BLaER1 treated with 17β-estradiol and CSF1 and Interleukin-3, amounts not matched to agents 10 nM and 100 nM (cell line): ENCODE measurements at regions not wholly inside any gene's neighbourhood (a gene's known extent, or its start where the extent isn't known, plus 50 kb on each side); places are given as distances from the start of the nearest gene placed in this dataset.
"Not testable (repeated sequence)": the region's sequence is repeated elsewhere in the genome, so short reads cannot be mapped to it uniquely, and the experiment has no call there.

Experiments used
- H3K27ac ChIP-seq, 11 experiments: shearing (Covaris generic); formaldehyde crosslinking; 2 replicates each; pipeline ENCODE4 v1.8.1; 2022
- H3K27me3 ChIP-seq, 11 experiments: shearing (Covaris generic); formaldehyde crosslinking; 2 replicates each; pipeline ENCODE4 v1.8.1; 2022
- H3K36me3 ChIP-seq, 11 experiments: shearing (Covaris generic); formaldehyde crosslinking; 2 replicates each; pipeline ENCODE4 v1.8.1; 2022
- H3K4me1 ChIP-seq, 10 experiments: shearing (Covaris generic); formaldehyde crosslinking; 2 replicates each; pipeline ENCODE4 v1.8.1; 2022
- H3K4me2 ChIP-seq, 11 experiments: shearing (Covaris generic); formaldehyde crosslinking; 2 replicates each; pipeline ENCODE4 v1.8.1; 2022
- H3K4me3 ChIP-seq, 10 experiments: shearing (Covaris generic); formaldehyde crosslinking; 2 replicates each; pipeline ENCODE4 v1.8.1; 2022
- H3K9ac ChIP-seq, 11 experiments: shearing (Covaris generic); formaldehyde crosslinking; 2 replicates each; pipeline ENCODE4 v1.8.1; 2022
- H3K9me3 ChIP-seq, 11 experiments: shearing (Covaris generic); formaldehyde crosslinking; replicated peaks in 1 of 11; 2 replicates each; pipeline ENCODE4 v1.8.1; 2022
- H4K20me1 ChIP-seq, 11 experiments: shearing (Covaris generic); formaldehyde crosslinking; 2 replicates each; pipeline ENCODE4 v1.8.1; 2022
- Cebpa-rat ChIP-seq, 11 experiments: shearing (Covaris generic); IDR thresholded peaks; 2 replicates each; pipeline ENCODE4 v1.8.1; 2022

DNA sequence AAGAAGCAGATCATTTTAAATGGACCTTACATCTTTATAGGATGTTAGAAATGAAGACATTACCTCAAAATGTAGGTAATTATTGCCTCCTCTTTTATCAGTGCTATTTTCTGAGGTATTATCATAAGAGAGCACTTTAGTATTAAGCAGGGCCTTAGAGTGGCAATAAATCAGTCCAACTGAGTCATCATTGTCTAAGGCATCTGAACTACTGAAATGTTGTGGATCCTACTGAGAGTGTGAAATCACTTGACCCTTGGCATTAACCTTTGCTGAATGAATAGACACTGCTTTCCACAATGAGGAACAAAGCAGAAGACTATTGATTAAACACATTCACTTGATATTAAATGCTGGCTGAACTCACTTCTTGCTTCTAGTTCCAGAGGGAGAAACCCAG, 224.6 kb upstream of the ARRDC3 start:
- no peaks in the 10 kb centered on the region for H3K27me3 ChIP-seq
- no peaks in the 10 kb centered on the region for H4K20me1 ChIP-seq
- no peak overlapping the region for H3K4me2 ChIP-seq
- H3K4me1 ChIP-seq, result no peaks in the 10 kb centered on the region
- no peak for TF ChIP-seq Cebpa-rat (IDR thresholded peaks at IDR 0.05)
- H3K9ac ChIP-seq, result no peak overlapping the region
- no peak overlapping the region for H3K4me3 ChIP-seq
- no peak overlapping the region for H3K27ac ChIP-seq
- no peaks in the 10 kb centered on the region for H3K9me3 ChIP-seq
- H3K36me3 ChIP-seq, result no peaks in the 10 kb centered on the region

DNA sequence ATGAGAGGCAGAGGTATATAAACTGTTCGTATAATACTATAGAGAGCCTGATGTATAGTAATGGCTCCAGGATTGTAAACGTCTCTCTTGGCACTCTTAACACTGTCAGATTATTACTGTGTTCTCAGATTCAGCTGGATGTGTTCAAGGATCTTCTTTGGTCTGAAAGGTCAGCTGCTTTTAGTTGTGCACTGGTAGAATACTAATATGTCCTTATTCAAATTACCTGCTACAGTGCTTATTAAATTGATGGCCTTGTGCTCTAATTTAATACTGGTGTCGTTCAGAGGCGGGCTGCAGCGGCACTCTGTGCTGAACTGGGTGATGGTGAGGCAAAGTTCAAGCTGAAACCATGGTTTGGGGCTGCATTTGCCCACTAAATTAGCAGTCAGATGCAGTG, 216.7 kb upstream of the ARRDC3 start:
- no peak for TF ChIP-seq Cebpa-rat (IDR thresholded peaks at IDR 0.05)
- Histone ChIP-seq H3K4me3 (no peak overlapping the region), H3K4me1 (no peaks in the 10 kb centered on the region), H4K20me1 (no peaks in the 10 kb centered on the region), H3K36me3 (no peaks in the 10 kb centered on the region), H3K27ac (no peak overlapping the region), H3K9ac (no peak overlapping the region), H3K9me3 (peaks cover 0 to 7% (median 2%) of the 10 kb centered on the region in 11 experiments; a peak in 6 of 22 replicates), H3K27me3 (no peaks in the 10 kb centered on the region), H3K4me2 (no peak overlapping the region)

DNA sequence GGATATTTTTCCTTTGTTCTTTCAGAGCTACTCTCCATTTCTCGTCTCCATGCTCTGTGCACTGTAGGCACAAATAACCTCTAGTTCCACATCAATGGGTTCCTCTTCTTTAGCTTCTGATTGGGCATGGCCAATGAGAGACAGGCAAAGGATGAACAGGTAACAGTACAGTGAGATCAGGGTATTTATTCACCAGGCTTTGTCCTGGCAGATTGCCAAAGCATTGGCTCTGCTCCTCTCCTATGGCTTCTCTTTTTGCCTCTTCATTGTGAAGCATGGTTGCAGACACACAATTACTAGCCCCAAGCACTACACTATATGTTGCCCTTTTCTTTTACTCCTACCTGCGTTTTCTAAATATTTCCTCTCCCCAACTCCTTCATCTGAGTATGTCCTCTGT, 215.1 kb upstream of the ARRDC3 start:
- Histone ChIP-seq H3K4me3 (no peak overlapping the region), H3K36me3 (no peaks in the 10 kb centered on the region; a peak in 1 of 22 replicates), H3K4me1 (no peaks in the 10 kb centered on the region), H3K9ac (no peak overlapping the region), H4K20me1 (no peaks in the 10 kb centered on the region), H3K27me3 (no peaks in the 10 kb centered on the region), H3K4me2 (no peak overlapping the region), H3K27ac (no peak overlapping the region), H3K9me3 (peaks cover 14 to 24% (median 18%) of the 10 kb centered on the region in 11 experiments)
- no peak for TF ChIP-seq Cebpa-rat (IDR thresholded peaks at IDR 0.05)

DNA sequence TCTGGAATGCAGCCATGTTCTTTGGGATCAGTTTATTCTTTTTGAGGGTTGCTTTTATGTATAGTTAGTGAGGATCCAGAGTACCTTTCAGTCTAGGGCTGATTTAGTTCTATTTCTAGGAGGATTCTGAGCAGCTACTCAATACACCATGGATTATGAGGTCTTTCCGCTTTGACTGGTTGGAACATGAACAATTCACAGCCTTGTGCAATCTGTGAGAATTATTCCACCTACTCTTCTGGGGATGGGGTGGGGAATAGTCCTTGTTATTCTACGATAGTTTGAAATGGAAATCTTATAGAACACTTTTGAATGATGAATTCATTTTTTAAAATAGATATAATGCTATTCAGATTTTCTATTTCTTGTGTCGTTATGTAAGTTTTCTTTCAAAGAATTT, 212.3 kb upstream of the ARRDC3 start:
- H3K9me3 ChIP-seq, result peaks cover 42 to 52% (median 46%) of the 10 kb centered on the region in 11 experiments
- H3K27me3 ChIP-seq, result no peaks in the 10 kb centered on the region
- no peak overlapping the region for H3K4me3 ChIP-seq
- H3K4me2 ChIP-seq, result no peak overlapping the region
- no peaks in the 10 kb centered on the region; a peak in 1 of 22 replicates for H3K36me3 ChIP-seq
- H3K4me1 ChIP-seq, result no peaks in the 10 kb centered on the region
- TF ChIP-seq Cebpa-rat (IDR thresholded peaks at IDR 0.05), result no peak
- H4K20me1 ChIP-seq, result no peaks in the 10 kb centered on the region
- H3K9ac ChIP-seq, result no peak overlapping the region
- H3K27ac ChIP-seq, result no peak overlapping the region

DNA sequence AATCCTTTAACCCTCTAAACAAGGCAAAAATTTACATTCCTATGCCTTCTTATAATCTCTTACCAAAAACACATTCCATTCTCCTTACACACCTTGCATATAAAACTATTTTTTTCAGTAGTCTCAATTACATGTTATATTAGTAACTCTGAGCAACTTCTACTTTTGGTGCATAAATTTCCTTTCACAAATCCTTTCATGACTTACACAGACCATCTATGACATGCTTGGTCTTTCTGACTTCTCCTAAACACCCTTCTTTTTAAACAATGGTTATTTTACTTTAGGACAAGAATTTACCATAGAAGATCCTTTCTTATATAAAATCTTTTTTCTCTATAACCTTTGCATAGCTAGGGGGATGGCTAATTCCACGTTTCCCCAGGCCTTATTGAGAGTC, 208.0 kb upstream of the ARRDC3 start:
- H4K20me1 ChIP-seq, result no peaks in the 10 kb centered on the region
- H3K4me1 ChIP-seq, result no peaks in the 10 kb centered on the region
- H3K4me2 ChIP-seq, result no peak overlapping the region
- no peak overlapping the region for H3K9ac ChIP-seq
- H3K4me3 ChIP-seq, result no peak overlapping the region
- H3K36me3 ChIP-seq, result no peaks in the 10 kb centered on the region; a peak in 1 of 22 replicates
- peaks cover 45 to 74% (median 65%) of the 10 kb centered on the region in 11 experiments for H3K9me3 ChIP-seq
- H3K27ac ChIP-seq, result no peak overlapping the region
- no peaks in the 10 kb centered on the region for H3K27me3 ChIP-seq
- no peak for TF ChIP-seq Cebpa-rat (IDR thresholded peaks at IDR 0.05)

DNA sequence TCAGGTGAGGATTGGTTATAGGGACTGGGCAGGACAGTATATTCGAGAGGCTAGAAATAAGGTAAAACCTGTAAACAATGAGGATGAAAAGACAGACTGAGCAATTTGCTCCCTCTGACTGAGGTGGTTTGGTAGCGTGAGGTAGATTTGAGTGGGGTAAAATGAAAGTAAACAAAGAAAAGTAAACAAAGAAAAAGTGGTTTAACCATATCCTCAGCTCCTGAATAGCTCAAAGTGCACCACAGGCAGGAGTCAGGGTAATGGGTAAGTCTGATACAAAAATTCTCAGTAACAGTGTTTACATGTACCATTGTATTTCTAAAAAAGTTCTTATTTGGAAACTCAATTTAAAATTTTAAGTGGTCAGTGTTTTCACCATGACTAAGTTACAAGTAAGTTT, 203.1 kb upstream of the ARRDC3 start:
- no peaks in the 10 kb centered on the region for H3K36me3 ChIP-seq
- no peak overlapping the region for H3K4me2 ChIP-seq
- H3K4me3 ChIP-seq, result no peak overlapping the region
- no peak overlapping the region for H3K27ac ChIP-seq
- TF ChIP-seq Cebpa-rat (IDR thresholded peaks at IDR 0.05), result no peak
- H4K20me1 ChIP-seq, result no peaks in the 10 kb centered on the region
- H3K9me3 ChIP-seq, result peaks cover 12 to 31% (median 27%) of the 10 kb centered on the region in 11 experiments
- H3K4me1 ChIP-seq, result no peaks in the 10 kb centered on the region
- H3K27me3 ChIP-seq, result no peaks in the 10 kb centered on the region
- H3K9ac ChIP-seq, result no peak overlapping the region

DNA sequence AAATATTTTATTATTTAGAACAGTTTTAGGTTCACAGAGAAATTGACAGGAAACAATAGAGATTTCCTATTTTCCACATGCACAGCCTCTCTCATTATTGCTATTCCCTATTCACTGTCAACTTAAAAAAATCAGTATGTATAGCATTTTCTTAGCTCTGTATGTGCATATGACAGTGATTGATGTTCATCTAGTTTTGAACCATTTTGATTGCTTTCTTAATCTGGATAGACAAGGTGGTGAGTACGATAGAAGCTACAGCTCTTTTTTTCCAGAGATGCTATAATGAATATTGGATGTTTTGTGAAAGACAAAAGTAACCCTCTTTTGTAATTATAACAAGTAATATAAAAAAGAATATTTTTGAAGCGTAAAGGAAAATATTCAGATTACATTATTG, 201.2 kb upstream of the ARRDC3 start:
- H4K20me1 ChIP-seq, result no peaks in the 10 kb centered on the region
- no peaks in the 10 kb centered on the region for H3K27me3 ChIP-seq
- peaks cover 0 to 12% (median 9%) of the 10 kb centered on the region in 11 experiments; a peak in 20 of 22 replicates for H3K9me3 ChIP-seq
- TF ChIP-seq Cebpa-rat (IDR thresholded peaks at IDR 0.05), result no peak
- H3K4me3 ChIP-seq, result no peak overlapping the region
- H3K4me2 ChIP-seq, result no peak overlapping the region
- no peaks in the 10 kb centered on the region for H3K36me3 ChIP-seq
- no peak overlapping the region for H3K9ac ChIP-seq
- H3K27ac ChIP-seq, result no peak overlapping the region
- no peaks in the 10 kb centered on the region for H3K4me1 ChIP-seq

DNA sequence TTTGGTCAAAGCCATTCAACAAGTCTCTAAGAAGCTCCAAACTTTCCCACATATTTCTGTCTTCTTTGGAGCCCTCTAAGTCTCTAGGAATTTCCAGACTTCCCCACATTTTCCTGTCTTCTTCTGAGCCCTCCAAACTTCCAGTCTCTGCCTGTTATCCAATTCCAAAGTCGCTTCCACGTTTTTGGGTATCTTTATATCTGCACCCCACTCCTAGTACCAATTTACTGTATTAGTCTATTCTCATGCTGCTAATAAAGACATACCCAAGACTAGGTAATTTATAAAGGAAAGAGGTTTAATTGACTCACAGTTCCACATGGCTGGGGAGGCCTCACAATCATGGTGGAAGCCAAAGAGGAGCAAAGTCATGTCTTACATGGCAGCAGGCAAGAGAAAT, 182.9 kb upstream of the ARRDC3 start:
- not testable (repeated sequence) for H3K4me2 ChIP-seq, H3K27me3 ChIP-seq, H3K4me3 ChIP-seq, H3K27ac ChIP-seq, H3K4me1 ChIP-seq, H3K36me3 ChIP-seq, H3K9ac ChIP-seq, H4K20me1 ChIP-seq
- H3K9me3 ChIP-seq, result peaks cover 16 to 29% (median 18%) of the 10 kb centered on the region in 11 experiments

DNA sequence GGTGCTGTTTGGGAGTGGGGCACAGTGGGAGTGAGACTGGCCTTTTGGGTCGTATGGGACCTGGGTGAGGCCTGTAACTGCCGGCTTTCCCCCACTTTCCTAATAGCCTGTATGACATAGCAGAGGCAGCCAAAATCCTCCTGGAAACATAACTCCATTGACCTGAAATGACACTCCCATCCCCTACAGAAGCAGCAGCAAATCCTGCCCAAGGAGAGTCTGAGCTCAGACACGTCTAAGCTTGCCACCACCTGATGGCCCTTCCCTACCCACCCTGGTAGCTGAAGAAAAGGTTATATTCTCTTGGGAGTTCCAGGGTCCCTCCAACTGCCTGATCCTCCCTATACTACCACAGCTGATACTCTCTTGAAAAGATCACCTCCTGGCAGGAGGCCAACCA, 179.8 kb upstream of the ARRDC3 start:
- TF ChIP-seq Cebpa-rat (IDR thresholded peaks at IDR 0.05), result no peak
- Histone ChIP-seq H3K4me1 (no peaks in the 10 kb centered on the region), H3K4me2 (no peak overlapping the region), H3K4me3 (no peak overlapping the region), H3K36me3 (no peaks in the 10 kb centered on the region), H3K9me3 (peaks cover 16 to 29% (median 18%) of the 10 kb centered on the region in 11 experiments), H3K9ac (no peak overlapping the region), H3K27ac (no peak overlapping the region), H3K27me3 (no peaks in the 10 kb centered on the region), H4K20me1 (no peaks in the 10 kb centered on the region)

DNA sequence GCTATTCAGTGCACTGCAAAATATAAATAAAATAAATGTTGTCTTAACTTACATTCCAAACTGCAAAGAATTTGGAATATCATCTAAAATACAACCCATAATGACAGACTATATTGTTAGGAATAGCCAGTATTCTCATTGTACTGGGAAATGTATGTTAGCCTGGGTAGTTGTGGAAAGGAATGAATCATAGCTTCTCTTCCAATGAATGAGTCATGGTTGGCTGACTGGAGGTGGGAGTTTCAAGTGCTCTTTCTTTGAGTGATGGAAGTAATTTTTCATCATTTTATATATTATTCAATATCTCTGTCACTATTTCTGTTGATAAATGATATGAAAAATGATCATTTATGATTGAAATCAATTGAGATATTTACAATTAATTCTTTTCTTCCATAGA, 158.6 kb upstream of the ARRDC3 start:
- no peaks in the 10 kb centered on the region for H4K20me1 ChIP-seq
- H3K36me3 ChIP-seq, result no peaks in the 10 kb centered on the region
- peaks cover 0 to 14% (median 0%) of the 10 kb centered on the region in 11 experiments; a peak in 5 of 22 replicates for H3K9me3 ChIP-seq
- H3K27ac ChIP-seq, result no peak overlapping the region
- H3K4me1 ChIP-seq, result no peaks in the 10 kb centered on the region
- no peak overlapping the region for H3K9ac ChIP-seq
- H3K4me2 ChIP-seq, result no peak overlapping the region
- no peak for TF ChIP-seq Cebpa-rat (IDR thresholded peaks at IDR 0.05)
- no peak overlapping the region for H3K4me3 ChIP-seq
- H3K27me3 ChIP-seq, result no peaks in the 10 kb centered on the region
